T-helper 1 cell (primary cell): ENCODE measurements at regions not wholly inside any gene's neighbourhood (a gene's known extent, or its start where the extent isn't known, plus 50 kb on each side); places are given as distances from the start of the nearest gene placed in this dataset.
"Not testable (repeated sequence)": the region's sequence is repeated elsewhere in the genome, so short reads cannot be mapped to it uniquely, and the experiment has no call there.

Source experiments
- DNase-seq, 5 donors: peaks; one replicate each; pipeline ENCODE4 v3.0.0-alpha.2; 2012 to 2020

DNA sequence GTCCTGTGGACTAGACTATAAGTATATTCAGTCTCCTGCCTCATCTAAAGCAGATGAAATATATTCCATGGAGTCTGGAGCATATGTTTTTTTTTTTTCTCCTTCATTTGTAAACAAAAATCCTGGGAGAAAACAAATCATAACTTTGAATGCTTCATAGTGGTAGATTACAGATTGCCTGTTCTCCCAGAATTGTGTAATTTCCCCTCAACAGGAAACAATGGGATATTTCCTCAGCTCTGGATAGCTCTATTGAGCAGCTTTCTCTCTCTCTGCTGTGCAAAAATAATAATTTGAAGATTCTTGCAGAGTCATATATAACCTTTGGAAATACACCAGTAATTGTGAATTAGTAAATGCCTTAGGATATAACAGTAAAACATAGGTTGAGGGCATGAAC is 1406.6 kb upstream of the ACVR2A start:
- no peak for DNase-seq

DNA sequence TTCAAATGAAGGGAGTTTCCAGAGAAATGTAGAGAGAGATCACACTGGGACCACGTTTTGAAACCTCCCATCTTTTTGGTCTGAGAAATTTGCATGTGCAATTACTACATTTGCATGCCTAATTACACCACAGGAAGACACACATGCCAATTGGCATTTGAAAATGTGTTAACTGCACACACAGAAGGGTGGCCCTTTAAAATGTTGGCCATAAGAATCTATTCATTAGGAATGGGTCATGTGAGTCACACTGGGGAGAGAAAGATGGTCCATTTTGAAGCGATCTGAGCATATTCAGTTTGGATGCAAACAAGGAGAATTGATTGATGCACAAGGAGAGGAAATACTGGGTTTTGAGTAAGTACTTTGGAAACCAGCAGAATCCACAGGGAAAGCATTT is 1407.1 kb upstream of the ACVR2A start:
- DNase-seq, result no peak

DNA sequence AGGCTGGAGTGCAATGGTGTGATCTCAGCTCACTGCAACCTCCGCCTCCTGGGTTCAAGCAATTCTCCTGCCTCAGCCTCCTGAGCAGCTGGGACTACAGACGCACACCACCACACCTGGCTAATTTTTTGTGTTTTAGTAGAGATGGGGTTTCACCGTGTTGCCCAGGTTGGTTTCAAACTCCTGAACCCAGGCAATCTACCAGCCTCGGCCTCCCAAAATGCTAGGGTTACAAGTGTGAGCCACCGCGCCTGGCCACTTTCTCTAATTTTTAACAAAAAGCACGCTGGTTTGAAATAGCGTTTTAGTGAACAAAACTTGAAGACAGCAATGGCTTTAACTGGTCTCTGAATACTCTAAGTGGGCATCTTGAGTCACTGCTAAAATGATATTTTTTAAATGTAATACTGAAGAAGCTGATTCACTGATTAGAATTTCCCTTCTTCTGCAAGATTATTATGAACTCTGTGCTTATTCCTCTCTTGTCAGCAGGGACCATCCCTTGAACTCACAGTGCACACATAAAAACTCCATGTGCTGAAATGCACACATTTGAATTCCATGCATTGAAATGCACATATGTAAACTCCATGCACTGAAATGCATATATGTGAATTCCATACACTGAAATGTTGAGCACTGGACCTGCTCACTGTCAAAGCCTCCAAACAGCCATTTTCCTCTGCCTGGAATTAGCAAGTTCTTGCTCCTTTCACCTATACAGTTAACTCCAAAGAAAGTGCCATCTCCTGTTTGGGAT is 1411.5 kb upstream of the ACVR2A start:
- no peak for DNase-seq

DNA sequence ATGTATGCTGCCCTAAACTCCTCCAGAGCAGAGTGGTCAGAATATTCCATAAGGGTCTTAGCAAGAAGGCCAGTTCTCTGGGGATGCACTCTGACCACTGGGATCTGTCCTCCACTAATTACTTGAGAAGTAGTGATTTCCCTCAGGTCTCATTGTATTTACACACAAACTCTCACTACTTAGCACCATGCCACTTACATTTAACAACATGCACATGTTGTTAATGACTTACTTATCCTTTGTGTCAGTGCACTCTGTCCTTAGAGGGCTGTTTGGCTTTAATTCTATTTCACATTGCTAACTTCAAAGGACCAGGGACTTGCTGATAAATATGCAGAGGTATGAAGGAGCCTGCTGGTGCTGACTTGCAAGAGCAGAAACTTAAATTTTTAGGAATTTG is 1415.5 kb upstream of the ACVR2A start:
- DNase-seq, result no peak

DNA sequence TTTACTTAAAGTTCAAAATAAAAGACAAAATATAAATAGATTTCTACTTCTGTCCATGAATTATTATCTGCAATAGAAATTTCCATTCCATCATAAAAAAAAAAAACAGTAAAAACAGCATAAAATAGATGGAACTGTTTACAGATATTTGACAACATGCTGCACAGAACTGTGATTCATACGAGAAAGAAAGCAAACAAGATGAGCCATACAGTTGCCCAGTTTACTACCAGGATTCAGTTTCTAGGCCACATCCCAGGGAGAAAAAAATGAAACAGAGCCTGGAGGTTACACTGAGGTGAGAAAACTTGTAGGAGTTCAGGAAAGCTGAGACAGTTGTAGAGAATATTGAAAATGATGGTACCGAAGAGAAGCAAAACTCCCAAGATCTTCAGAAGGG is 1426.9 kb upstream of the ACVR2A start:
- DNase-seq, result no peak

DNA sequence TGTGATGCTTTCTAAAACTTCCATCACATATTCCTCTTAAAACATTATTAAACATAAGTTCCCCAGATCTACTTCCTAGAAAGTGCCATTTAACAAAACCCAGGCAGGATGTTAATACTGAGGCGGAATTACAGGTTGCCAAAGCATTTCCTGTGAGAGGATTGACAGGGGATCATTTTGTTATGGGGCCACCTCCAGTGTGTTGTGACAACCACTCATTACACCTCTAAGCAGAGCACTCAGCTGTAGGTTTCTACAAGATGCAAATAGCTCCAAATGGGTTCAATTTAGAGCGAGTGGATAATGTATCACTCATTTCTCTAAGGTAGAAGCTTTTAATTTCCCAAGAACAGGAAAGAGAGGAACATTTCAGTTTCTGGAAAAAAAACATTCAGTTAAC is 1429.5 kb upstream of the ACVR2A start:
- DNase-seq, result no peak

DNA sequence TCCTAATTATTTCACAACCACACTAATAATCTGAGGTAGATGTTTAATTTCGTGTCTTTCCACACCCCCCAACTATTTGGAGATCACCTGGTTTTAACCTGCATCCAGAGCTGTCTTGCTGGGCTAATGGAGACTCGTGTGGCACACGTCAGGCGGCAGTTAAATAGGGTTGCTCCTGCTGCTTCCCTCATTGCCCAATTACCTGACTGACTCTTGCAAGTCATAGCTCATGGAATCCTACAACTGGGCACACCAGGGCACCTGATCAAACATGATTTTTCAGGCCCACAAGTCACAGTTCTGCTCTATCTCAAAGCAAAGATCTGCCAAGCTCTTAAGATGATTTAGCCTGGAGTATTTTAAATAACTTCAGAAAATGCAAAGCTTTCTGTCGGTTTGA is 1430.4 kb upstream of the ACVR2A start:
- no peak for DNase-seq

DNA sequence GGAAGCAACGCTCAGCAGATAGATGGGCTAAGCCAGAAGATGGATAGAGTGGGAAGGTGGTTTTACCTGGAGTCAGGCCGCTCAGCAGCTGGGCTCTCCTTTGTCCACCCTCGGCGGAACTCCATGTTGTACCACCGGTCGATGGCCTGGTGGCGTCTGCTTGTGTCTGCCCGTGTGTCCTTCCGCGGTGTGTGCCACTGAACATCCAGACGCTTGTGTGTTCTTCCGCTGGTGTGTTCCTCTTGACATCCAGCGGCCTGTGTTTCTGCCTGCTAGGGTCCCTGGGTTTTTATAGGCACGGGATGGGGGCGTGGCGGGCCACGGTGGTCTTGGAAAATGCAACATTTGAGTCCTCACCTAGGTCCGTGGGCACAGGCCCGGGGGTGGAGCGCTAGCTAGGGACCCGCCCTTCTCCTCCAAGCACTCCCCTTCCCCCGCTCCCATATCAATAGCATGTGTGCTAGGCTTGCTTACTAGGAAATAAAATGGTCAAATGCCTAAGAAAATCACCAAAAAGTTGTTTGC is 1431.7 kb upstream of the ACVR2A start:
- no peak for DNase-seq

DNA sequence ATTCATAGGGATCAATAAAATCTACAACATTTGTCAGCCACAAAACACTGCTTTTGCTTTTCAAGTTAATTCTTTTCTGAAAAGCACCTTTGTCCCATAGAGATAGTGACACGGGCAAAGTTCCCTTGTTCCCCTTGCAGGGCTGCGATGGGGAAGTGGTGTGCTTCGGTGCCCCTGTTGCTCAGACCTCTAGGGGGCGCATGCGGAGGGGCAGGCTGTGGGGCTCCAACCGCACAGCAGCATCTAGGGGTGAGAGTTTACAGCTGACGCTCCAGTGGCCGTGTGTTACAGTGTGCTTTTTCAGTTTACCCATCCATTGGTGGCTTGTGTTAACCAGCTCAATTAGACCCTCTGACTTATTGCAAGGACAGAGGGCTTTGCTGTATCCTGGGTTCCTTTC is 1432.2 kb upstream of the ACVR2A start:
- DNase-seq, result no peak

DNA sequence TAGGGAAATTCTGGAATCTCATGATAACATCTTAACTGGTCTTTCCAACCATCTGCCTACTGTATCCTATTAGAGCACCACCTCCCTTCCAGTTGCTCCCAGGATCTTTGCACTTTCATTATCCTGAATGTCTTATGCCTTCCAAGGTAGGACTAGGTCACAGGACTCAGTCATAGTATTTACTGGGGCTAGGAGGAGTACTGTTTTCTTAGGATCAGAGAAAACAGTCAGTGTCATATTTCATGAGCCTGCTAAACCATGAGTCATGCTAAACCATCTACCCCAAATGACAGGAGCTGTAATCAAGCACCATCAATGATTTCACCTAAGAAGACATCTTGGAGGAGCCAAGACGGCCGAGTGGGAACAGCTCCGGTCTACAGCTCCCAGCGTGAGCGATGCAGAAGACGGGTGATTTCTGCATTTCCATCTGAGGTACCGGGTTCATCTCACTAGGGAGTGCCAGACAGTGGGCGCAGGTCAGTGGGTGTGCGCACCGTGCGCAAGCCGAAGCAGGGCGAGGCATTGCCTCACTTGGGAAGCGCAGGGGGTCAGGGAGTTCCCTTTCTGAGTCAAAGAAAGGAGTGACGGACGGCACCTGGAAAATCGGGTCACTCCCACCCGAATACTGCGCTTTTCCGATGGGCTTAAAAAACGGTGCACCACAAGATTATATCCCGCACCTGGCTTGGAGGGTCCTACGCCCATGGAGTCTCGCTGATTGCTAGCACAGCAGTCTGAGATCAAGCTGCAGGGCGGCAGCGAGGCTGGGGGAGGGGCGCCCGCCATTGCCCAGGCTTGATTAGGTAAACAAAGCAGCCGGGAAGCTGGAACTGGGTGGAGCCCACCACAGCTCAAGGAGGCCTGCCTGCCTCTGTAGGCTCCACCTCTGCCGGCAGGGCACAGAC is 1439.2 kb upstream of the ACVR2A start:
- DNase-seq, result not testable (repeated sequence)

DNA sequence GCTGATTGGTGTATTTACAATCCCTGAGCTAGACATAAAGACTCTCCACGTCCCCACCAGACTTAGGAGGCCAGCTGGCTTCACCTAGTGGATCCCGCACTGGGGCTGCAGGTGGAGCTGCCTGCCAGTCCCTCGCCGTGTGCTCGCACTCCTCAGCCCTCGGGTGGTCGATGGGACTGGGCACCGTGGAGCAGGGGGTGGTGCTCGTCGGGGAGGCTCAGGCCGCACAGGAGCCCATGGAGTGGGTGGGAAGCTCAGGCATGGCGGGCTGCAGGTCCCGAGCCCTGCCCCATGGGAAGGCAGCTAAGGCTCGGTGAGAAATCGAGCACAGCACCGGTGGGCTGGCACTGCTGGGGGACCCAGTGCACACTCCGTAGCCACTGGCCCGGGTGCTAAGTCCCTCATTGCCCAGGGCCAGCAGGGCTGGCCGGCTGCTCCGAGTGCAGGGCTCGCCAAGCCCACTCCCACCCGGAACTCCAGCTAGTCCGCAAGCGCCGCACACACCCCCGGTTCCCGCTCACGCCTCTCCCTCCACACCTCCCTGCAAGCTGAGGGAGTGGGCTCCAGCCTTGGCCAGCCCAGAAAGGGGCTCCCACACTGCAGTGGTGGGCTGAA is 1441.2 kb upstream of the ACVR2A start:
- not testable (repeated sequence) for DNase-seq

DNA sequence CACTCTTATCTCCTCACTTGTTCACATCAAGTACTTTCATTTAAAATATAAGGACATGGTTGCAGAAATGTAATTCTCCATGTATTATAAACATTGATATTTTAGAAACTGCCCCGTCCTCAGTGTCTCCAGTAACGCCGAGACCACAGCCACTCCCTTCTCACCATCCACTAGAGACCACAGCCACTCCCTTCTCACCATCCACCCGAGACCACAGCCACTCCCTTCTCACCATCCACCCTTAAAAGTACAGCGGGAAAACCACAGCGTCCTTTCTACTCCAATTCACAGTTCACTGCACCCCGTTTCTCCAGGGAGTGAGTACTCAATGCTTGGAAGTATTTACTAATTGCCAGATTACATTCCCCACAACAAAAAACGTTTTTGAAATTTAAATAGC is 1452.2 kb upstream of the ACVR2A start:
- no peak for DNase-seq

DNA sequence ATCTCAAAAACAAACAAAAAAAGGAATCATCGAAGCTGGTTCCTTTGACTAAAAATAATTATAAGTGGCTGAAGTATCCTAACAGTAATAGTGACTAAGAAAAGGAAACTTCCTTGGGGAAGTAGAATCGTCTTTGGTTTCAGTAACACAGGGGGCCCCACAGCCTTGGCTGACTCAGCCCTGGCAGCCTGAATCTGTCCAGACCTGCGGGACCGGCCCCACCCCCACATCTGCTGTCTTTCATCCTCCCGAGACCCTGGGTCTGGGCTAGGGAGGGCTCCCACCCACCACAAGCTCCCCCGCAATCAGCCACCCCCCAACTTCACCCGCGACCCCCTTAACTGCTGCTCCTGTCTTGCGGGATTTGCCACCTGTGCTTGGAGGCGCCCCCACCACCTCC is 1452.6 kb upstream of the ACVR2A start:
- DNase-seq, result no peak

DNA sequence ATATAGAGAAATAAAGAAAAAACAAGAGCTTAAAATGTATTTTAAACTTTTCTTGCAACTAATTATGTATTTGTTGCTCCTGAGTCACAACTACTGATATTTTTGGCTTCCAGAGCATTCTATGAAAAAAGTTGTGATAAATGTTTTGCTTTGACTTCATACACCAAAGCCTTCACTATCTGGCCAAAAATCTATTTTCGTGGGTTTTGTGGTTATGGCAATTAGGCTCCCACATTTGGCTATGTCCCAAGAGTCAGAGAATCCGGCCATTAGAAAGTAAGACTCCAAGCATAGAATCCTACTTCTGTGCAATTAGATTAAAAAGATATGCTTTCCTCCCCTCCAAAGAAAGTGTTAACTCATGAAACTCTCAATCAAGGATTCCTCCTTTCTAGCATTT is 1456.1 kb upstream of the ACVR2A start:
- no peak for DNase-seq

DNA sequence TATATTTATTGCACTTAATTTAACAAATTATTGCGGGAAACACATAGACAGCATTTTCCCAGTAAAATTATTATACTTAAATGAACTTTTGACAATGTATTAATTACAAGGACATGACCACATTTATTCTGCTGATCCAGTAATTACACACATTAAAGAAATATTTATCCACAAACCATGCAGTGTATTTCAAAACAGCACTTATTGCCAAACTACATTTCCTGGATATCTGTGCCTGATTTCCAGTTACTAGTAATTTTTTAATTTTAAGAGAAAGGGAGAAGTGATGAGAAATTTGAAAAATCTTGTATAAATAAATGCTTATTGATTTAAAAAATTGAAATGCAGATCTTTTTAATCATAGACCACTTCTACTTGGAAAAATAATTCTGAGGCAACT is 1458.7 kb upstream of the ACVR2A start:
- no peak for DNase-seq

DNA sequence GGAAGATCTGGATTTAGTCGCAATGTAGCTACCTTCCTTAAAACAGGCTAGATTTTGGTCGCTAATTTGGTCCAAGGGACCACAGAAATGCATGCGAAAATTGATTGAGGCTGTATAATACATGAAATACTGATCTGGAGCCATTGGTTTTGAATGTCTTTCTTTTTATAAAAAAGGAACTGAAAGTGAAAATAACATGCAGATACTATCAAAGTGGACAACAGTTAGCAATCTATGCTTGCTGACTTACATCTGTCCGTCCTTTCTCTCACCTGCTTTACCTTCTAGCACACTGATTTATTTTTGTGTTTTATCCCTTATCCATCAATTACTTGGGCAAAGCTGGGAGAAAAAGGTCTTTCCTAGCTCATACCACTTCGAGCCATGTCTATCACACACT is 1459.8 kb upstream of the ACVR2A start:
- no peak for DNase-seq

DNA sequence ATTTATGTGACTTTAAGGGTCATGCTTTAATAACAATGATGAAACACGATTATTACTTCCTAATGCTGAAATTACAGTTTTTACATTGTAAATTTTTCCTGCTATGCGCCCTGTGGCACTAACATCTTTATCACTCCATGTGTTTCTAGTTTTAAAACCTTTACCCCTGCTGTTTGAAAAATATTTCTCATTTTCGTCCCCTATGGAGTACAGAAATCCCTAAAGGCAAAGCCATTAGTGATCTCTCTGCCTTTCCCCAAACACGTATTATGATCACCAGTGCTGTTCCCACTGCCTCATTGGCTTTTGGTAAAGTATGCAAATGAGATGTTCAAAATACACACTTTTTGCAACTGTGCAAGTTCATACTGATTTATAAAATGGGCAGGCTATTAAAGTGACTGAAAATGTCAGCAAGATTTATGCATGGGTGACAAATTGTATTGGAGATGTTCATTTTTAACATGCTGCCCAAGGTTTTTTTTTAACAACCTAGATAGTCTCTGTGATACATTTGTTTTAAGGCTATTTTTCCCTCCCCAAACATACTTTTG is 1468.2 kb upstream of the ACVR2A start:
- no peak for DNase-seq

DNA sequence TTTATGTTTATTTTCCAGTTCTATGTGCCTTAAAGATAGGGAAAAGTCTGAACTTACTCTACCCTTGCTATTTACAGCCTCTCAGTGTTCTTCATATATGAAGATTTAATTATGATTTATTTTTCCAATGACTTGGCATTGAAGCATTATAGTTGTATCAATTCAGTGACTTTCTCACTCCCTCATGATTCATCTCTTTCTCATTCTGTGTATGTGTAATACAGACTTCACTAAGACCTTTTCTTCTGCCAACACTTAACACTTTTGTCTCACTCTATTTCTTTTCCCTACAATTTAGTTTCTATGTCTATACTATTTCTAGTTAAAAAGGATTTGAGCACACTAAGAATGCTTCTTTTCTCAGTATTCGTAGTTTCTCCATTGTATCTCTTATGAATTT is 1470.3 kb upstream of the ACVR2A start:
- DNase-seq, result no peak

DNA sequence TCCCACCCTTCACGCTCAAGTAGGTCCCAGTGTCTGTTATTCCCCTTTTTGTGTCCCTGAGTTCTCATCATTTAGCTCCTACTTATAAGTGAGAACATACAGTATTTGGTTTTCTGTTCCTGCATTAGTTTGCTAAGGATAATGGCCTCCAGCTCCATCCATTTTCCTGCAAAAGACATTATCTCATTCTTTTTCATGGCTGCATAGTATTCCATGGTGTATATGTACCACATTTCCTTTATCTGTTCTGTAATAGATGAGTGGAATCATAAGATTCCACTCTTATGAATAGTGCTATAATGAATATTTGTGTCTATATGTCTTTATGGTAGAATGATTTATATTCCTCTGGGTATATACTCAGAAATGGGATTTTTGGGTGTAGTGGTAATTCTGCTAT is 1473.5 kb upstream of the ACVR2A start:
- DNase-seq, result not testable (repeated sequence)

DNA sequence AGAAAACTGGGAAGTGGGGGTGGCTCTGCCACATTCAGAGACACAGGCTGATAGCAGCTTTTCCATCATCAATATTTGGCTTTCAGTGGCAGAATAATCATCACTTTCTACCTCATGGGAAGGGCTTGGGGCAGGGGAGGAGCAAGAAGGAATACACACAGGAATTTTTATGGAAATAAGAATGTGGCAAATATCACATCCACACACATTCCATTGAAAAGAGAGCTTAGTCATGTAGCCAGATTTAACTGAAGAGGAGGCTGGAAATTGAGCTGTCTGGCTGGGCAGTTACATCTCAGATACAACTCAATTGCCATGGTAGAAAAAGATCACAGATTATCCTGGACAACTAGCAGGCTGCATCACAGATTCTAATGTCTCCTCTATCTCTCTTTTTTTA is 1474.0 kb upstream of the ACVR2A start:
- no peak for DNase-seq

DNA sequence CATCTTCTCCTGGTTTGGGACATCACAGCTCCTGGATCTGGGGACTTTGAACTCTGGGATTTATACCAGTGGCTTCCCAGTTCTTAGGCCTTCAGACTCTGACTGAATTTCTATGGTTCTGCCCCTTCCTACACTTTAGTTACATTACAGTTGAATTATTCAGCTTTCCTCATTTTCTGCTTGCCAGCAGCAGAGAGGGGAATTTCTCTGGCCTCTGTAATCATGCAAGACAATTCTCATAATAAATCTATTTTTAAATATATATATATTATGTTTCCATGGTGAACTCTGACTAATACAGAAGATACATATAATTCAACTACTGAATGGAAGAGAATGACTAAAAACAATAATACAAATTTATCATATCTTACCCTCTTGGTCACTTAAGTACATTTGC is 1478.6 kb upstream of the ACVR2A start:
- no peak for DNase-seq

DNA sequence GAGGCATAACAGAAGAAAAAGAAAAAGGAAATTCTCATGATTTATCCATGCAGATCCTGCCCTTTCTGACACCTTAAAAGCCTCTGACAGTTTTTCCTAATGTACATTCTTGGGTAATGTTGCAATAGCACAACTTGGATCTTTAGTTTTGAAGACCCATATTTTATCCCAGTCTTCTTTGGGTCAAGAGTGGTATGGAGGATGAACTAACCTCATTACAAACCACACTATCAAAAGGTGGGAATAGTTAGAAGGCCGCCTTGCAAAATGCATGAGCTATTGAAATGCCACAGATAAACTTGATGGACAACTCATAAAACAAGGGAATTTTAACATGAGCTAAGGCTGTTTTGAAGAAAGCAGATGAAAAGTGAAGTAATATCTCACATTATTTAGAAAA is 1479.8 kb upstream of the ACVR2A start:
- no peak for DNase-seq

DNA sequence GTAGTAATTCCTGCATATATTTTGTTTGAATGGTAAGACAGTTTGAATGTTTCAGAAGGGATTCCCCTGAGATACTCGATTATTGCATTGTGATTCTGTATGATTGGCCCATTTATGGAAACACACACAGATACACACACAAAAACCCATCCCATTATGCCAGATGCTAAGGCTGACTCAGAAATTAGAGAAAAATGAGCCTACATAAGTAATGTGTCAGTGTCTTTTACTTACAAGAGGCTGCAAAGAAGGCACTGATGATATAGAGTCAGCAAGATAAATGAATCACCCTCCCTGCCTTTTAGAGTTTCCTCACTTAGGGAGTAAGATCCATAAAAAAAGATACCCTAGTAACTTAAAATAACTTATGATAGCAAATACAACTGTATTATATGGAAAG is 1481.1 kb upstream of the ACVR2A start:
- no peak for DNase-seq
